ENCODE measurements at regions not wholly inside any gene's neighbourhood (a gene's known extent, or its start where the extent isn't known, plus 50 kb on each side); places are given as distances from the start of the nearest gene placed in this dataset.

- no peaks in the 10 kb centered on the region for H3K36me3 ChIP-seq (ENCODE audit: insufficient read depth, low read length)
- H3K4me1 ChIP-seq (ENCODE audit: insufficient read depth, low read length), result peaks cover 31% of the 10 kb centered on the region
- H3K9me3 ChIP-seq (ENCODE audit: low read depth, low read length), result no peaks in the 10 kb centered on the region
- TF ChIP-seq, protein P1, sequence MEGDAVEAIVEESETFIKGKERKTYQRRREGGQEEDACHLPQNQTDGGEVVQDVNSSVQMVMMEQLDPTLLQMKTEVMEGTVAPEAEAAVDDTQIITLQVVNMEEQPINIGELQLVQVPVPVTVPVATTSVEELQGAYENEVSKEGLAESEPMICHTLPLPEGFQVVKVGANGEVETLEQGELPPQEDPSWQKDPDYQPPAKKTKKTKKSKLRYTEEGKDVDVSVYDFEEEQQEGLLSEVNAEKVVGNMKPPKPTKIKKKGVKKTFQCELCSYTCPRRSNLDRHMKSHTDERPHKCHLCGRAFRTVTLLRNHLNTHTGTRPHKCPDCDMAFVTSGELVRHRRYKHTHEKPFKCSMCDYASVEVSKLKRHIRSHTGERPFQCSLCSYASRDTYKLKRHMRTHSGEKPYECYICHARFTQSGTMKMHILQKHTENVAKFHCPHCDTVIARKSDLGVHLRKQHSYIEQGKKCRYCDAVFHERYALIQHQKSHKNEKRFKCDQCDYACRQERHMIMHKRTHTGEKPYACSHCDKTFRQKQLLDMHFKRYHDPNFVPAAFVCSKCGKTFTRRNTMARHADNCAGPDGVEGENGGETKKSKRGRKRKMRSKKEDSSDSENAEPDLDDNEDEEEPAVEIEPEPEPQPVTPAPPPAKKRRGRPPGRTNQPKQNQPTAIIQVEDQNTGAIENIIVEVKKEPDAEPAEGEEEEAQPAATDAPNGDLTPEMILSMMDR (IDR thresholded peaks at IDR 0.05; ENCODE audit: extremely low read depth, low read depth, low read length), result no peak
- no peak overlapping the region for H2AFZ ChIP-seq (ENCODE audit: low read length)
- H3K79me2 ChIP-seq (ENCODE audit: insufficient read depth, low read length), result no peaks in the 10 kb centered on the region
- no peaks in the 10 kb centered on the region for H3K27me3 ChIP-seq (ENCODE audit: insufficient read depth, low read length)
- no peak overlapping the region for H3K4me3 ChIP-seq (ENCODE audit: insufficient read depth, low read length)
- no peaks in the 10 kb centered on the region for H4K20me1 ChIP-seq (ENCODE audit: insufficient read depth, low read length)
- no peak overlapping the region for H3K27ac ChIP-seq (ENCODE audit: low read depth, low read length)
- H3K4me2 ChIP-seq (ENCODE audit: insufficient read depth, low read length), result no peak overlapping the region
- DNase-seq (ENCODE audit: insufficient read length, low spot score, missing footprints), result no peak
Observed at GRCh38 chr2:133720429-133720828, 152.2 kb upstream of the NCKAP5 start.

DNA sequence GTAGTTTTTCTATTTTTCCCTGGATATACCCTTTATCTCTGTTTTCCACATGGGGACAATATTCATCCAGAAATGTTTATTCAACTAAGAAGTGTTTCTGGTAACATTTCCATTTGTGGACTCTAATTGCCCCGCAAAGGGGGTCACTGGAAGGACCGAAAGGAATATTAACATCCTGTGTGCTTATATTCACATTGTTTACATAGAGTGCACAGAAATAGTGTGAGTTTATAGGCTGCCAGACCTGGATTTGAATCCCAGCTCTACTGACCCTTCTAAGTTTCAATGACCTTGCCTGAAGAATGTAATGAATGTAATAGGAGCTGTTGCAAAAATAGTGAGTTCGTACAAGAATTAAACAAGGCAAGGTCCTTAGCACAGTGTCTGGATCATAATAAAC, 152.9 kb upstream of the NCKAP5 start:
- H3K79me2 ChIP-seq (ENCODE audit: insufficient read depth, low read length), result no peaks in the 10 kb centered on the region
- H3K4me3 ChIP-seq (ENCODE audit: insufficient read depth, low read length), result no peak overlapping the region
- H3K27me3 ChIP-seq (ENCODE audit: insufficient read depth, low read length), result no peaks in the 10 kb centered on the region
- TF ChIP-seq, protein P1 (IDR thresholded peaks at IDR 0.05; ENCODE audit: extremely low read depth, low read depth, low read length), result no peak
- no peak overlapping the region for H2AFZ ChIP-seq (ENCODE audit: low read length)
- H3K4me2 ChIP-seq (ENCODE audit: insufficient read depth, low read length), result no peak overlapping the region
- H4K20me1 ChIP-seq (ENCODE audit: insufficient read depth, low read length), result no peaks in the 10 kb centered on the region
- DNase-seq (ENCODE audit: insufficient read length, low spot score, missing footprints), result no peak
- no peaks in the 10 kb centered on the region for H3K9me3 ChIP-seq (ENCODE audit: low read depth, low read length)
- peaks cover 31% of the 10 kb centered on the region for H3K4me1 ChIP-seq (ENCODE audit: insufficient read depth, low read length)
- no peak overlapping the region for H3K27ac ChIP-seq (ENCODE audit: low read depth, low read length)
- no peaks in the 10 kb centered on the region for H3K36me3 ChIP-seq (ENCODE audit: insufficient read depth, low read length)

- no peak for DNase-seq (ENCODE audit: insufficient read length, low spot score, missing footprints)
- Histone ChIP-seq H3K27me3 (ENCODE audit: insufficient read depth, low read length) (no peaks in the 10 kb centered on the region), H3K79me2 (ENCODE audit: insufficient read depth, low read length) (no peaks in the 10 kb centered on the region), H4K20me1 (ENCODE audit: insufficient read depth, low read length) (no peaks in the 10 kb centered on the region), H2AFZ (ENCODE audit: low read length) (no peak overlapping the region), H3K4me3 (ENCODE audit: insufficient read depth, low read length) (no peak overlapping the region), H3K36me3 (ENCODE audit: insufficient read depth, low read length) (no peaks in the 10 kb centered on the region), H3K9me3 (ENCODE audit: low read depth, low read length) (no peaks in the 10 kb centered on the region), H3K4me1 (ENCODE audit: insufficient read depth, low read length) (peaks cover 30% of the 10 kb centered on the region), H3K4me2 (ENCODE audit: insufficient read depth, low read length) (no peak overlapping the region), H3K27ac (ENCODE audit: low read depth, low read length) (no peak overlapping the region)
- TF ChIP-seq, protein P1 (IDR thresholded peaks at IDR 0.05; ENCODE audit: extremely low read depth, low read depth, low read length), result no peak
Observed at GRCh38 chr2:133723133-133723532, 154.9 kb upstream of the NCKAP5 start.

DNA sequence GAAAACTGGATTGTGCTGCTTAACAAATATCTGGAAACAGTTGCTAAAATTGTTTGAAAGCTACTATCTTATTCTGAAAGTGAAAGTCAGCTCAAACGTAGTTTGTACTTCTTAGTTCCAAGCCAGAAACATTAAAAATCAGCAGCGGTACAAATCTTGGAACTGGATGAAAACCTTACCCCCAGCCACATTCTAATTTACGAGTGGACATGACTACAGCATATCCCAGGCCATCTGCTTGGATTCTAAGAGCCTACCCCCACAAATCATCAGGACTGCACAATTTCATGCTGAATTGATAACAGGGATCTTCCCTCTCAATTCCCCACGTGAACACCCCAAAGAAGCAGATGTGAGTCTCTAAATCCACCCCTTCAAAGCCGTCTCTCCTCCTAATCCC, 158.7 kb upstream of the NCKAP5 start:
- no peaks in the 10 kb centered on the region for H3K9me3 ChIP-seq (ENCODE audit: low read depth, low read length)
- H4K20me1 ChIP-seq (ENCODE audit: insufficient read depth, low read length), result no peaks in the 10 kb centered on the region
- H3K27me3 ChIP-seq (ENCODE audit: insufficient read depth, low read length), result no peaks in the 10 kb centered on the region
- peak overlapping the region; percentile 58 for H3K4me3 ChIP-seq (ENCODE audit: insufficient read depth, low read length)
- peak overlapping the region; percentile 90 for H3K4me2 ChIP-seq (ENCODE audit: insufficient read depth, low read length)
- H3K79me2 ChIP-seq (ENCODE audit: insufficient read depth, low read length), result no peaks in the 10 kb centered on the region
- H3K4me1 ChIP-seq (ENCODE audit: insufficient read depth, low read length), result peaks cover 10% of the 10 kb centered on the region
- TF ChIP-seq, protein P1 (IDR thresholded peaks at IDR 0.05; ENCODE audit: extremely low read depth, low read depth, low read length), result no peak
- peak overlapping the region; percentile 95 for H2AFZ ChIP-seq (ENCODE audit: low read length)
- no peaks in the 10 kb centered on the region for H3K36me3 ChIP-seq (ENCODE audit: insufficient read depth, low read length)
- H3K27ac ChIP-seq (ENCODE audit: low read depth, low read length), result peak overlapping the region; percentile 54
- no peak for DNase-seq (ENCODE audit: insufficient read length, low spot score, missing footprints)
